ENCODE measurements at regions not wholly inside any gene's neighbourhood (a gene's known extent, or its start where the extent isn't known, plus 50 kb on each side); places are given as distances from the start of the nearest gene placed in this dataset.

DNA sequence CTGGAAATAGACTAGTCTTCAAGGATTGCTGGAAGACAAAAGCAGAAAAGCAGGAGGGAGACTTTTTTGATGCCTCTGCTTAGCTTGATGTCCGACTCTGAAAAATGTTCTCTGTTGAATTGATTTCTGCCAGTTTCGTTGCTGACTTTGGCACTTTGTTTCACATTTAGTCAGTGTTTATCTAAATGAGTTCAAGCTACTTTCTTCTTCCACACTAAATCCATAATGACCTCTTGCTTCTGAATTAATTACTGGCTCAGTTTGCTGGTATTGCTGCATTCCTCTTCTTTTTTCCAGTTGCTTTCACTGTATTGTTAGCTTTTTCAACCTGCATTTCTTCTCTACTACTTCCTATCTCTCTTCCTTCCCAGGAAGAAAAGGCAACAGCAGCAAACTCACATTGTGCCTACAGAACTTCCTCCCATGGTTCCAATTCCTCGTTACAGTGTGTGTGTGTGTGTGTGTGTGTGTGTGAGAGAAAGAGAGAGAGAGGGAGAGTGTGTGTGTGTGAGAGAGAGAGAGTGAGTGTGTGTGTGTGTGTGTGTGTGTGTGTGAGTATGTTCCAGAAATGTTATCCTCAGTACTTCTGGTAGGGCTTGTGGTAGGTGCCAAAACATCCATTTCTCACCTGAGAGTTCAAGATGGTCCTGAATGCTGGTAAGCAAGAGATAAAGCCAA lies 234.8 kb downstream of the CSNK1G3 start:
- TF ChIP-seq, protein P1, sequence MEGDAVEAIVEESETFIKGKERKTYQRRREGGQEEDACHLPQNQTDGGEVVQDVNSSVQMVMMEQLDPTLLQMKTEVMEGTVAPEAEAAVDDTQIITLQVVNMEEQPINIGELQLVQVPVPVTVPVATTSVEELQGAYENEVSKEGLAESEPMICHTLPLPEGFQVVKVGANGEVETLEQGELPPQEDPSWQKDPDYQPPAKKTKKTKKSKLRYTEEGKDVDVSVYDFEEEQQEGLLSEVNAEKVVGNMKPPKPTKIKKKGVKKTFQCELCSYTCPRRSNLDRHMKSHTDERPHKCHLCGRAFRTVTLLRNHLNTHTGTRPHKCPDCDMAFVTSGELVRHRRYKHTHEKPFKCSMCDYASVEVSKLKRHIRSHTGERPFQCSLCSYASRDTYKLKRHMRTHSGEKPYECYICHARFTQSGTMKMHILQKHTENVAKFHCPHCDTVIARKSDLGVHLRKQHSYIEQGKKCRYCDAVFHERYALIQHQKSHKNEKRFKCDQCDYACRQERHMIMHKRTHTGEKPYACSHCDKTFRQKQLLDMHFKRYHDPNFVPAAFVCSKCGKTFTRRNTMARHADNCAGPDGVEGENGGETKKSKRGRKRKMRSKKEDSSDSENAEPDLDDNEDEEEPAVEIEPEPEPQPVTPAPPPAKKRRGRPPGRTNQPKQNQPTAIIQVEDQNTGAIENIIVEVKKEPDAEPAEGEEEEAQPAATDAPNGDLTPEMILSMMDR (IDR thresholded peaks at IDR 0.05; ENCODE audit: extremely low read depth in 1 of 2, insufficient read depth in 1 of 2, low read depth in 1 of 2, low read length in 2 of 2) = no peak
- TF ChIP-seq POLR2A (IDR thresholded peaks at IDR 0.05; ENCODE audit: low read depth, low read length) = no peak
- TF ChIP-seq POLR2AphosphoS5 (IDR thresholded peaks at IDR 0.05; ENCODE audit: insufficient read depth, low read depth, low read length) = no peak
- no peak for TF ChIP-seq JUN (IDR thresholded peaks at IDR 0.05; ENCODE audit: borderline replicate concordance, insufficient read depth, insufficient read length, low read depth)
- no peak for TF ChIP-seq EZH2 (IDR thresholded peaks at IDR 0.05; ENCODE audit: borderline replicate concordance, low read depth, low read length, severe bottlenecking)

All from endothelial cell of umbilical vein (primary cell).